NCI-H1930 (cell line): ENCODE measurements at regions not wholly inside any gene's neighbourhood (a gene's known extent, or its start where the extent isn't known, plus 50 kb on each side); places are given as distances from the start of the nearest gene placed in this dataset.

Experiments used
- DNase-seq, 2 experiments: peaks; one replicate each; lab custom pipeline; 2025; lab: John Stamatoyannopoulos, UW

GRCh38 chr2:220493871-220494525 is 866.6 kb downstream of the SLC4A3 start:
- DNase-seq: no peak

DNA sequence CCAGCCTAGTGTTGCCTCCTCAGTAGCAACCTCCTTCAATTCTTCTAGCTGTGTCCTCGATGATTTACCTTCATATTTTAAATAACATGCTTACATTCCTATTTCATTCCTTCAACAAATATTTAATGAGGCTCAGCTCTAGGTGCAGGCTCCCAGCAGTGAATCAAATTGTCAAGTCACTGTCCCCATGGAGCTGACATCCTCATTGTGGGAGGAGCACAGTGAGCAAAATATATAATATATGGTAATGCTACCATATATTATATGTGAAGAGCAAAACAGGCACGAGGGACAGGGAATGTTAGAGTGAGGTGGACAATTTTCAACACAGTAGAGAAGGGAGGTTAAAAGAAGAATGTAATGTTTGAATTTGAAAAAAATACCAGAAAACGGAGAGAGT is 869.1 kb downstream of the SLC4A3 start:
- DNase-seq: no peak

DNA sequence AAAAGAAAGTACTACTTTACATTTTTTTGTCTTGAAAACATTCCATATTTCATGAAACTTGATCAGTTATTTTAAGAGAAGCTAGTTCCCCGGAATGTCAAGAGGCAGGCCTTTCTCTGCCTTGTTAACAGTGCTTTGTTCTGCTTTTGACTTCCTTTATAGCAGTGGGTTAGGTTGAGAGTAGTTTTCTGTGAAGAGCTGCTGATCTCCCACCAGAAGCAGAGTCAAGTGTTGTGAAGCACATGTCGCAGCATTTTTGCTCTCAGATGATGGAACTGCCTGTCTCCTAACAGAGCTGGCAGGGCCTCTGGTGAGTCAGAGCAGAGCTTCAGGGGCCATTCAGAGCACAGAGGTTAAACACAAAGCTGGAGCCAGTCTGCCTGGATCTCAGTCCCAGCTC is 871.8 kb downstream of the SLC4A3 start:
- no peak for DNase-seq

DNA sequence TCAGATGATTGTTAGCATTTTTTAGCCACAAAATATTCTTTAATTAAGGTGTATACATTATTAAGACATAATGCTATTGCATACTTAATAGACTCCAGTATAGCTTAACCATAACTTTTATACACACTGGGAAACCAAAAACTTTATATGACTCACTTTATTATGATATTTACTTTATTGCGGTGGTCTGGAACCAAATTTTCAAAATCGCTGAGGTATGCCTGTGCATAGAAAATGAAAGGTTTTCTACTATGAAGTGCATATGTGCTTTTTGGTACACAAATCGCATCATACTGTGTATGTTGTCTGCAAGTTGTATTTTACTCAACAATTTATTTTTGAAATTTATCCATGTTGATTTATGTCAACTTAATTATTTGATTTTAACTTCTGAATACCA is 875.1 kb downstream of the SLC4A3 start:
- DNase-seq: no peak

- no peak for DNase-seq
Measured at GRCh38 chr2:220503431-220503830, 876.0 kb downstream of the SLC4A3 start.

GRCh38 chr2:220504938-220505503 is 877.6 kb downstream of the SLC4A3 start:
- peak; percentile 61 to 67 for DNase-seq

GRCh38 chr2:220506466-220506865 is 879.0 kb downstream of the SLC4A3 start:
- DNase-seq: no peak

- DNase-seq: no peak
Measured at GRCh38 chr2:220509096-220509757, 881.8 kb downstream of the SLC4A3 start.

GRCh38 chr2:220509966-220510365 is 882.5 kb downstream of the SLC4A3 start:
- no peak for DNase-seq

DNA sequence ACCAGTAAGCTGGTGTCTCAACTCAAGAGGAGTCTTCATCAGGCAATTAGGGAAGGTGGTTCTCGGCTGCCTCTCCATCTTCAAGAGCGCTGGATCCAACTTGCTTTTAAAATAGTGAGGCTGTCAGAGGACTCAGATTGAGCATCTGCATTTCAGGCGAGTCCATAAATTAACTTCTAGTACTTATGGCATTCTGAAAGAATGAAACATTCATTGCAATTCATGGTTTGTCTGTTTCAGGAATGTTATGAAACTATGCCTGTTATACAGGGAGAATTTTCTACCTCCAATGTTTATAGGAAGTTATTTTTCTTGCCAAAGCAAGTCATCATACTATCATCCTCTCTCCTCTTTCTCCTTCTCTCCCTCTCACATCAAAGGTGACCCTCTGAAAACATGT is 883.2 kb downstream of the SLC4A3 start:
- DNase-seq: no peak

- DNase-seq: no peak
Measured at GRCh38 chr2:220512419-220512818, 885.0 kb downstream of the SLC4A3 start.

GRCh38 chr2:220513573-220514288 is 886.3 kb downstream of the SLC4A3 start:
- DNase-seq: no peak

DNA sequence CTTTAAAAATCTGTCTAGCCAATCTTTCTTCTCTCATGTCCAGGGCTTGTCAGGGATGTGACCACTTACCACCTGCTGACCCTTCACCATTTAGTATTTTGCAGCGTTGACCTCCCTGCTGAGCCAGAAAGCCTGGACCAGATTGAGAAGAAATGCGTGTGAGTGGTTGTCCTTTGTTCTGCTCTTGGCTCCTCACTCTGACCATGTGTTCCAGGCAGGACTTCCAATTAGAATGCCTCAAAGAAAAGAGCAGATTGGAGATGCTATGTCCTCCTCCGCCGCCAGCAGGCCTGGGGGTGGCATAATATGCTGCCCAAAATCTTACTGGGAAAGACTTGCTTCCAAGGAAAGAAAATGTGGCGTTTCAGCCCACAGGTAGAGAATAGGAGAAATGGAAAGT is 894.1 kb downstream of the SLC4A3 start:
- DNase-seq: no peak

GRCh38 chr2:220528180-220528675 is 900.8 kb downstream of the SLC4A3 start:
- no peak for DNase-seq

DNA sequence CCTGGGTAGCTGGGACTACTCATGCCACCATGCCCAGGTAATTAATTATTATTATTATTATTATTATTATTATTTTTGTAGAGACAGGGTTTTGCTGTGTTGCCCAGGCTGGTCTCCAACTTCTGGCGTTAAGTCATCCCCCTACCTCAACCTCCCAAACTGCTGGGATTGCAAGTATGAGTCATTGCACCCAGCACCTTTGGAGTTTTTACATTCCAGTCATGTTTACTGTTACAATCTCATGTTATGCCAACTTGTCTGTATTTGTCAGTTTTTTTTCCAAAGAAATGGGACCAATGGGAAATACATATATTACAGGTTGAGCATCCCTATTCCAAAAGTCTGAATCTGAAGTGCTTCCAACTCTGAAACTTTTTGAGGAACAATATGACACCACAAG is 903.8 kb downstream of the SLC4A3 start:
- DNase-seq: no peak

DNA sequence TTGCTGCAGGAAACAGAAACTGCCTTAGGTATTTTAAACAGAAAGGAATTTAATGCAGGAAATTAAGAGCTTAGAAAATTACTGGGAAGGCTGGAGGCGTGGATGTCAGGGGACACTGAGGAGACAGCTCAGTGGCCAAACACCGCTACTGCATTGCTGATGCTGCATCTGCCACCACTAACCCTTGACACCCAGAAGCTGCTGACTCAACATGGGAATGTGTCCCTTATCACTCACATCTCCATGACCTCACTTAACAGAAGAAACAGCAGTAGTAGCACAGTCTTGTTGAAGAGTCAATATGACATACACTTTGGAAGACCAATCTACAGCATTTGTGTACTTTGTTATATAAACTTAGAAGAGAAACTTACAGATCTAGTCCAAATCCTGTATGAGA is 906.1 kb downstream of the SLC4A3 start:
- no peak for DNase-seq

DNA sequence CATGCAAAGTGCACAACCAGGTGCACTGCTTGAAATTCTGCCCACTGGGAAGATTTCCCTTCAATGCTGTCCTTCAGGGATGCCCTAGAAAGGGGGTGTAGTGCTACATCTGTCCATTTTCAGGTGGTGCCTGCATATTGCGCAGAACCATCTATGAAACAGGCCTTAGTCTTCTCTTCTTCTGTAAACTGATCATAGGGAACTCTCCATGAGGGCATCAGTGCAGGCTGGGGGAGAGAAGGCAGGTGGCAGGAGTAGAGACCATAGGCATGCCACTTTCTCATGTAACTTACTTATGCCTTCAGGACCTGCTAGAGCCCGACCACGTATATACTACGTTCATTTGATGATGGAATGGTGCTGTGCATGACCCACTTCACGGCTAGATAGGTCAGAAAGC is 912.1 kb downstream of the SLC4A3 start:
- DNase-seq: no peak

GRCh38 chr2:220544049-220544448 is 916.6 kb downstream of the SLC4A3 start:
- DNase-seq: no peak

DNA sequence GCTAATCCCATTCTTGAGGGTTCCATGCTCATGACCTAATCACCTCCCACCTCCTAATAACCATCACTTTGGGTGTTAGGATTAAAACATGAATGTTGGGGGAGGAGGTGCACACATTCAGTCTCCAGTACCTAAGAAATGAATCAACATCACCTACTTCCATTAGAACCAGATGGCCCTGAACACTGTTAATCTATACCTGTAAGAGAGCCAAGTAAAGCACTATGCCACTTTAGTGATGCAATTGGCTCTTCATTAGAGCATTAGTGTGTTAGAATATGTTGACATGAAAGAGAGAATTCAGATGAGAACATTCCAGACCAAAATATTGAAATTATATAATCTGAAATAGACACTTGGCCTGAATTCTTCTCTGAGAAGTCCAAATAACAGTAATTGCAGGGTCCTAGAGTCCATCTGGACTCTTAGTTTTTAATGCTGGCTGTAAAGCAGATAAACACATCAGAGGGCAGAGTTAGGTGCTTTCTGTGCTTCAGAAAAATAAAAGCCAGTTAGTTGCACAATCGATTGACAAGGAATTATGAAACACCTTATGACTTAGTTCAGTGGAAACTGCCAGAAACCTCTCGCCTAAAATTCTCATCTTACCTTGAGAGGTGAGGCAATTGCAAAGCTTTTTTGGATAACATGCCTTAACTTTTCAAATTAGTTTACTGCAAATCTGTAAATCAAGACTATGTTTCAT is 923.7 kb downstream of the SLC4A3 start:
- DNase-seq: no peak

- DNase-seq: no peak
Measured at GRCh38 chr2:220552790-220553535, 925.5 kb downstream of the SLC4A3 start.

GRCh38 chr2:220555961-220556630 is 928.7 kb downstream of the SLC4A3 start:
- no peak for DNase-seq
